Gastroesophageal sphincter (tissue), 3 donors: ENCODE measurements at regions not wholly inside any gene's neighbourhood (a gene's known extent, or its start where the extent isn't known, plus 50 kb on each side); places are given as distances from the start of the nearest gene placed in this dataset.

ENCODE experiments used
- POLR2A ChIP-seq, 2 donors: fragments of 450-650 bp; IDR thresholded peaks; one replicate each; pipeline ENCODE4 v1.6.1; 2017; ENCODE audit warnings: antibody characterized with exemption in 2 of 2, mild to moderate bottlenecking in 2 of 2, moderate library complexity in 1 of 2
- POLR2AphosphoS5 ChIP-seq: sonication (generic); formaldehyde crosslinking; IDR thresholded peaks from one replicate; pipeline ENCODE4 v1.6.1; 2017; ENCODE audit warnings: antibody characterized with exemption
- TF ChIP-seq, protein P1 (sequence below), 4 experiments: fragments of 200-600 bp in 2 of 4; fragments of 450-650 bp in 2 of 4; sonication (generic) in 1 of 4; IDR thresholded peaks; one replicate each; pipeline ENCODE4 v1.5.1; 2017 to 2019; ENCODE audit warnings: antibody characterized with exemption in 4 of 4, mild to moderate bottlenecking in 2 of 4, moderate library complexity in 2 of 4

DNA sequence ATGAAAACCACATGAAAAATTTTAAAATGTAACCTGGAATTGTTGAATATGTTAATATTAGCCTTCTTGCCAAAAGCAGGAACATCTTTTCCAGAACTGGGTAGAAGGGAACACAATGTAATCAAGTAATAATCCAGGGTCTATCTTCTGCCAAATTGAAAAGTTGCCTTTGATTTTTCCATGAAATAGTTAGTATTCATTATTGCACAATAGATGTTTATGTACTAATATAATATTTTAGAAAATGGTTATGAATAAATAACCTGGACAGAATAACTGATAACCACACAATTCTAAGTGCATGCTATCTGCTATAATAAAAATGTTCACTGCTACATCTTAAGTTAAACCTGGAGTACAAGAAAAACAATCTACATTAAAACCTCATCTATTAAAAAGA lies 802.3 kb downstream of the LIG4 start:
- TF ChIP-seq, protein P1, sequence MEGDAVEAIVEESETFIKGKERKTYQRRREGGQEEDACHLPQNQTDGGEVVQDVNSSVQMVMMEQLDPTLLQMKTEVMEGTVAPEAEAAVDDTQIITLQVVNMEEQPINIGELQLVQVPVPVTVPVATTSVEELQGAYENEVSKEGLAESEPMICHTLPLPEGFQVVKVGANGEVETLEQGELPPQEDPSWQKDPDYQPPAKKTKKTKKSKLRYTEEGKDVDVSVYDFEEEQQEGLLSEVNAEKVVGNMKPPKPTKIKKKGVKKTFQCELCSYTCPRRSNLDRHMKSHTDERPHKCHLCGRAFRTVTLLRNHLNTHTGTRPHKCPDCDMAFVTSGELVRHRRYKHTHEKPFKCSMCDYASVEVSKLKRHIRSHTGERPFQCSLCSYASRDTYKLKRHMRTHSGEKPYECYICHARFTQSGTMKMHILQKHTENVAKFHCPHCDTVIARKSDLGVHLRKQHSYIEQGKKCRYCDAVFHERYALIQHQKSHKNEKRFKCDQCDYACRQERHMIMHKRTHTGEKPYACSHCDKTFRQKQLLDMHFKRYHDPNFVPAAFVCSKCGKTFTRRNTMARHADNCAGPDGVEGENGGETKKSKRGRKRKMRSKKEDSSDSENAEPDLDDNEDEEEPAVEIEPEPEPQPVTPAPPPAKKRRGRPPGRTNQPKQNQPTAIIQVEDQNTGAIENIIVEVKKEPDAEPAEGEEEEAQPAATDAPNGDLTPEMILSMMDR (IDR thresholded peaks at IDR 0.05), result no peak
- no peak for TF ChIP-seq POLR2AphosphoS5
- no peak for TF ChIP-seq POLR2A (IDR thresholded peaks at IDR 0.05)
